Colonic mucosa (tissue), 4 donors: ENCODE measurements at regions not wholly inside any gene's neighbourhood (a gene's known extent, or its start where the extent isn't known, plus 50 kb on each side); places are given as distances from the start of the nearest gene placed in this dataset.

ENCODE experiments used
- DNase-seq: peaks from one replicate; pipeline ENCODE4 v3.0.0-alpha.2; 2020
- H3K27ac ChIP-seq: fragments of 200-600 bp; one replicate; pipeline ENCODE4 v1.8.0; 2021
- H3K27me3 ChIP-seq: fragments of 200-600 bp; one replicate; pipeline ENCODE4 v1.8.0; 2021
- H3K36me3 ChIP-seq: fragments of 200-600 bp; one replicate; pipeline ENCODE4 v1.8.0; 2021
- H3K4me1 ChIP-seq: fragments of 200-600 bp; one replicate; pipeline ENCODE4 v1.8.0; 2021; ENCODE audit warnings: mild to moderate bottlenecking
- H3K4me3 ChIP-seq: fragments of 200-600 bp; one replicate; pipeline ENCODE4 v1.8.0; 2021
- H3K9ac ChIP-seq, 2 donors: one replicate each; pipeline ENCODE4 v1.7.0; 2013; ENCODE audit warnings: control low read depth in 2 of 2, low read depth in 2 of 2, low read length in 2 of 2
- H3K9me3 ChIP-seq: fragments of 200-600 bp; one replicate; pipeline ENCODE4 v1.8.0; 2021
- CTCF ChIP-seq: fragments of 200-600 bp; IDR thresholded peaks from one replicate; pipeline ENCODE4 v1.8.0; 2022; ENCODE audit warnings: antibody characterized with exemption, mild to moderate bottlenecking
- intact Hi-C: fragments of 100-400 bp; cut with DNase I; formaldehyde crosslinking; loops from one replicate; pipeline ENCODE4 v1.14.1; 2022
- donor health status: healthy.
- donor health status: DM: no; HTN: no; CAD: no.
- donor health status: DM: no; HTN: no; CAD: no.

- no peak for DNase-seq
- intact Hi-C loops = no loop called here
- Histone ChIP-seq H3K27me3 (no peaks in the 10 kb centered on the region), H3K27ac (no peak overlapping the region), H3K36me3 (no peaks in the 10 kb centered on the region), H3K9ac (no peak overlapping the region), H3K4me3 (no peak overlapping the region), H3K9me3 (no peaks in the 10 kb centered on the region), H3K4me1 (no peaks in the 10 kb centered on the region)
- no peak for TF ChIP-seq CTCF
These were observed 634.7 kb upstream of the BOD1L1 start for GRCh38 chr4:14262221-14262620.

GRCh38 chr4:14264437-14264836, 636.9 kb upstream of the BOD1L1 start:
- H3K27me3 ChIP-seq = no peaks in the 10 kb centered on the region
- TF ChIP-seq CTCF = no peak
- H3K4me3 ChIP-seq = no peak overlapping the region
- H3K27ac ChIP-seq = no peak overlapping the region
- DNase-seq = no peak
- intact Hi-C loops = no loop called here
- H3K36me3 ChIP-seq = no peaks in the 10 kb centered on the region
- H3K9ac ChIP-seq = no peak overlapping the region
- no peaks in the 10 kb centered on the region for H3K4me1 ChIP-seq
- no peaks in the 10 kb centered on the region for H3K9me3 ChIP-seq

- no peak for DNase-seq
- no peak for TF ChIP-seq CTCF
- no peaks in the 10 kb centered on the region for H3K9me3 ChIP-seq
- H3K4me3 ChIP-seq = no peak overlapping the region
- intact Hi-C loops = no loop called here
- no peaks in the 10 kb centered on the region for H3K4me1 ChIP-seq
- no peak overlapping the region for H3K9ac ChIP-seq
- no peak overlapping the region for H3K27ac ChIP-seq
- no peaks in the 10 kb centered on the region for H3K27me3 ChIP-seq
- H3K36me3 ChIP-seq = no peaks in the 10 kb centered on the region
These were observed 638.1 kb upstream of the BOD1L1 start for GRCh38 chr4:14265651-14266050.

GRCh38 chr4:14267373-14268060, 640.0 kb upstream of the BOD1L1 start:
- intact Hi-C loops = no loop called here
- H3K4me3 ChIP-seq = no peak overlapping the region
- H3K27me3 ChIP-seq = no peaks in the 10 kb centered on the region
- DNase-seq = no peak
- H3K9me3 ChIP-seq = no peaks in the 10 kb centered on the region
- no peaks in the 10 kb centered on the region for H3K36me3 ChIP-seq
- H3K27ac ChIP-seq = no peak overlapping the region
- no peaks in the 10 kb centered on the region for H3K4me1 ChIP-seq
- no peak for TF ChIP-seq CTCF
- H3K9ac ChIP-seq = no peak overlapping the region

GRCh38 chr4:14269824-14270223, 642.3 kb upstream of the BOD1L1 start:
- intact Hi-C loops = no loop called here
- H3K4me3 ChIP-seq = no peak overlapping the region
- no peak overlapping the region for H3K9ac ChIP-seq
- no peak overlapping the region for H3K27ac ChIP-seq
- H3K4me1 ChIP-seq = no peaks in the 10 kb centered on the region
- H3K9me3 ChIP-seq = no peaks in the 10 kb centered on the region
- peak; percentile 18 for DNase-seq
- TF ChIP-seq CTCF = no peak
- no peaks in the 10 kb centered on the region for H3K27me3 ChIP-seq
- H3K36me3 ChIP-seq = no peaks in the 10 kb centered on the region
